Ascending aorta (tissue), 2 donors: ENCODE measurements at regions not wholly inside any gene's neighbourhood (a gene's known extent, or its start where the extent isn't known, plus 50 kb on each side); places are given as distances from the start of the nearest gene placed in this dataset.
"Not testable (repeated sequence)": the region's sequence is repeated elsewhere in the genome, so short reads cannot be mapped to it uniquely, and the experiment has no call there.

Experiments used
- DNase-seq, 2 donors: peaks; one replicate each; pipeline ENCODE4 v3.0.0-alpha.2; 2019; ENCODE audit warnings: low spot score in 2 of 2
- H3K27ac ChIP-seq, 2 donors: fragments of 200-600 bp; sonication (generic); one replicate each; pipeline ENCODE4 v1.5.1; 2016 to 2017; ENCODE audit warnings: mild to moderate bottlenecking in 1 of 2
- H3K27me3 ChIP-seq: fragments of 200-600 bp; sonication (generic); one replicate; pipeline ENCODE4 v1.5.1; 2017
- H3K36me3 ChIP-seq, 2 donors: fragments of 200-600 bp; sonication (generic); one replicate each; pipeline ENCODE4 v1.5.1; 2016
- H3K4me1 ChIP-seq, 2 donors: fragments of 200-600 bp; sonication (generic); one replicate each; pipeline ENCODE4 v1.5.1; 2016 to 2017; ENCODE audit warnings: mild to moderate bottlenecking in 1 of 2
- H3K4me3 ChIP-seq, 2 donors: fragments of 200-600 bp; sonication (generic); one replicate each; pipeline ENCODE4 v1.5.1; 2016 to 2017; ENCODE audit warnings: mild to moderate bottlenecking in 1 of 2
- H3K9me3 ChIP-seq, 2 donors: fragments of 200-600 bp; sonication (generic); one replicate each; pipeline ENCODE4 v1.5.1; 2016
- CTCF ChIP-seq, 3 experiments: fragments of 200-600 bp in 2 of 3; fragments of 450-650 bp in 1 of 3; sonication (generic) in 2 of 3; IDR thresholded peaks; one replicate each; pipeline ENCODE4 v1.5.1; 2016 to 2019; ENCODE audit warnings: antibody characterized with exemption in 3 of 3, mild to moderate bottlenecking in 1 of 3, moderate library complexity in 1 of 3
- intact Hi-C: fragments of 100-400 bp; cut with DNase I; formaldehyde crosslinking; loops from one replicate; pipeline ENCODE4 v1.15.1; 2023

- intact Hi-C loops: no loop called here
Measured at GRCh38 chr13:80821466-80821865, 480.5 kb upstream of the SPRY2 start.

GRCh38 chr13:80817979-80818378 is 477.1 kb upstream of the SPRY2 start:
- intact Hi-C loops: no loop called here
- no peak overlapping the region for H3K27ac ChIP-seq
- no peaks in the 10 kb centered on the region for H3K4me1 ChIP-seq
- no peak for TF ChIP-seq CTCF (IDR thresholded peaks at IDR 0.05)
- no peak overlapping the region for H3K4me3 ChIP-seq
- no peaks in the 10 kb centered on the region for H3K36me3 ChIP-seq
- no peaks in the 10 kb centered on the region for H3K9me3 ChIP-seq
- no peaks in the 10 kb centered on the region for H3K27me3 ChIP-seq
- DNase-seq: no peak

More at GRCh38 chr13:80821466-80821865, 480.5 kb upstream of the SPRY2 start:
- Histone ChIP-seq H3K27ac (no peak overlapping the region), H3K27me3 (no peaks in the 10 kb centered on the region), H3K36me3 (no peaks in the 10 kb centered on the region), H3K9me3 (peaks cover 0 to 8% of the 10 kb centered on the region in 2 donors), H3K4me3 (no peak overlapping the region), H3K4me1 (no peaks in the 10 kb centered on the region)
- DNase-seq: no peak
- TF ChIP-seq CTCF (IDR thresholded peaks at IDR 0.05): no peak

- Histone ChIP-seq H3K9me3 (peaks cover 0 to 6% of the 10 kb centered on the region in 2 donors), H3K27ac (no peak overlapping the region), H3K27me3 (no peaks in the 10 kb centered on the region), H3K4me3 (no peak overlapping the region), H3K36me3 (no peaks in the 10 kb centered on the region), H3K4me1 (no peaks in the 10 kb centered on the region)
- TF ChIP-seq CTCF (IDR thresholded peaks at IDR 0.05): no peak
- intact Hi-C loops: no loop called here
- no peak for DNase-seq
Measured at GRCh38 chr13:80814541-80814940, 473.6 kb upstream of the SPRY2 start.

GRCh38 chr13:80810294-80810693 is 469.4 kb upstream of the SPRY2 start:
- H3K9me3 ChIP-seq, H3K4me3 ChIP-seq, H3K27me3 ChIP-seq, intact Hi-C loops, H3K4me1 ChIP-seq, H3K36me3 ChIP-seq, H3K27ac ChIP-seq, DNase-seq: not testable (repeated sequence)

GRCh38 chr13:80802946-80803345 is 462.0 kb upstream of the SPRY2 start:
- no peaks in the 10 kb centered on the region for H3K9me3 ChIP-seq
- no peak overlapping the region for H3K27ac ChIP-seq
- DNase-seq: no peak
- no peaks in the 10 kb centered on the region for H3K36me3 ChIP-seq
- no peak overlapping the region for H3K4me3 ChIP-seq
- H3K4me1 ChIP-seq: no peaks in the 10 kb centered on the region
- TF ChIP-seq CTCF (IDR thresholded peaks at IDR 0.05): no peak
- H3K27me3 ChIP-seq: no peaks in the 10 kb centered on the region
- intact Hi-C loops: no loop called here

- Histone ChIP-seq H3K36me3 (no peaks in the 10 kb centered on the region), H3K4me1 (no peaks in the 10 kb centered on the region), H3K27me3 (no peaks in the 10 kb centered on the region), H3K9me3 (no peaks in the 10 kb centered on the region), H3K27ac (no peak overlapping the region), H3K4me3 (no peak overlapping the region)
- TF ChIP-seq CTCF (IDR thresholded peaks at IDR 0.05): no peak
- intact Hi-C loops: no loop called here
- DNase-seq: no peak
Measured at GRCh38 chr13:80798576-80799133, 457.7 kb upstream of the SPRY2 start.
